ENCODE measurements at regions not wholly inside any gene's neighbourhood (a gene's known extent, or its start where the extent isn't known, plus 50 kb on each side); places are given as distances from the start of the nearest gene placed in this dataset.

- H3K9ac ChIP-seq, result no peak overlapping the region
- no peak overlapping the region for H3K4me3 ChIP-seq
- no peaks in the 10 kb centered on the region for H3K36me3 ChIP-seq
- no peak overlapping the region for H3K4me2 ChIP-seq
- no peaks in the 10 kb centered on the region for H3K4me1 ChIP-seq
- H3K9me3 ChIP-seq (replicated peaks in 1 of 11), result no peaks in the 10 kb centered on the region
- TF ChIP-seq Cebpa-rat (IDR thresholded peaks at IDR 0.05), result no peak
- H3K27ac ChIP-seq, result no peak overlapping the region
- H3K27me3 ChIP-seq, result no peaks in the 10 kb centered on the region
- no peaks in the 10 kb centered on the region for H4K20me1 ChIP-seq
Measured at GRCh38 chr2:116706396-116706795, 1108.1 kb upstream of the DDX18 start.

GRCh38 chr2:116716038-116716437 lies 1098.5 kb upstream of the DDX18 start:
- Histone ChIP-seq H3K4me1 (no peaks in the 10 kb centered on the region), H3K36me3 (no peaks in the 10 kb centered on the region), H3K27me3 (no peaks in the 10 kb centered on the region), H3K4me2 (no peak overlapping the region), H3K9me3 (replicated peaks in 1 of 11) (no peaks in the 10 kb centered on the region), H3K9ac (no peak overlapping the region), H4K20me1 (no peaks in the 10 kb centered on the region), H3K27ac (no peak overlapping the region), H3K4me3 (no peak overlapping the region)
- no peak for TF ChIP-seq Cebpa-rat (IDR thresholded peaks at IDR 0.05)

GRCh38 chr2:116716444-116716843 lies 1098.0 kb upstream of the DDX18 start:
- Histone ChIP-seq H3K4me2 (no peak overlapping the region), H3K36me3 (no peaks in the 10 kb centered on the region), H3K4me3 (no peak overlapping the region), H3K9me3 (replicated peaks in 1 of 11) (no peaks in the 10 kb centered on the region), H3K27me3 (no peaks in the 10 kb centered on the region), H3K9ac (no peak overlapping the region), H3K27ac (no peak overlapping the region), H4K20me1 (no peaks in the 10 kb centered on the region), H3K4me1 (no peaks in the 10 kb centered on the region)
- TF ChIP-seq Cebpa-rat (IDR thresholded peaks at IDR 0.05), result no peak

GRCh38 chr2:116717832-116718231 lies 1096.7 kb upstream of the DDX18 start:
- no peak for TF ChIP-seq Cebpa-rat (IDR thresholded peaks at IDR 0.05)
- H3K9me3 ChIP-seq (replicated peaks in 1 of 11), result no peaks in the 10 kb centered on the region
- H3K36me3 ChIP-seq, result no peaks in the 10 kb centered on the region
- no peaks in the 10 kb centered on the region for H3K27me3 ChIP-seq
- H3K4me2 ChIP-seq, result no peak overlapping the region
- no peaks in the 10 kb centered on the region for H3K4me1 ChIP-seq
- no peaks in the 10 kb centered on the region for H4K20me1 ChIP-seq
- no peak overlapping the region for H3K9ac ChIP-seq
- H3K4me3 ChIP-seq, result no peak overlapping the region
- H3K27ac ChIP-seq, result no peak overlapping the region

GRCh38 chr2:116718451-116718850 lies 1096.0 kb upstream of the DDX18 start:
- Histone ChIP-seq H3K27ac (no peak overlapping the region), H3K9ac (no peak overlapping the region), H3K4me2 (no peak overlapping the region), H4K20me1 (no peaks in the 10 kb centered on the region), H3K4me3 (no peak overlapping the region), H3K9me3 (replicated peaks in 1 of 11) (no peaks in the 10 kb centered on the region), H3K4me1 (no peaks in the 10 kb centered on the region), H3K27me3 (no peaks in the 10 kb centered on the region), H3K36me3 (no peaks in the 10 kb centered on the region)
- TF ChIP-seq Cebpa-rat (IDR thresholded peaks at IDR 0.05), result no peak

- no peak overlapping the region for H3K27ac ChIP-seq
- no peaks in the 10 kb centered on the region for H3K27me3 ChIP-seq
- no peaks in the 10 kb centered on the region for H3K9me3 ChIP-seq (replicated peaks in 1 of 11)
- H4K20me1 ChIP-seq, result no peaks in the 10 kb centered on the region
- H3K4me1 ChIP-seq, result no peaks in the 10 kb centered on the region
- no peak overlapping the region for H3K9ac ChIP-seq
- H3K36me3 ChIP-seq, result no peaks in the 10 kb centered on the region
- no peak overlapping the region for H3K4me3 ChIP-seq
- no peak for TF ChIP-seq Cebpa-rat (IDR thresholded peaks at IDR 0.05)
- no peak overlapping the region for H3K4me2 ChIP-seq
Measured at GRCh38 chr2:116719836-116720235, 1094.7 kb upstream of the DDX18 start.

GRCh38 chr2:116724550-116724949 lies 1089.9 kb upstream of the DDX18 start:
- Histone ChIP-seq H3K27ac (no peak overlapping the region), H4K20me1 (no peaks in the 10 kb centered on the region), H3K4me1 (no peaks in the 10 kb centered on the region), H3K36me3 (no peaks in the 10 kb centered on the region), H3K4me2 (no peak overlapping the region), H3K27me3 (no peaks in the 10 kb centered on the region), H3K4me3 (no peak overlapping the region), H3K9ac (no peak overlapping the region), H3K9me3 (replicated peaks in 1 of 11) (no peaks in the 10 kb centered on the region)
- TF ChIP-seq Cebpa-rat (IDR thresholded peaks at IDR 0.05), result no peak

- no peaks in the 10 kb centered on the region for H3K9me3 ChIP-seq (replicated peaks in 1 of 11)
- H3K9ac ChIP-seq, result no peak overlapping the region
- H4K20me1 ChIP-seq, result no peaks in the 10 kb centered on the region
- no peak overlapping the region for H3K4me3 ChIP-seq
- no peaks in the 10 kb centered on the region for H3K36me3 ChIP-seq
- no peaks in the 10 kb centered on the region for H3K27me3 ChIP-seq
- no peaks in the 10 kb centered on the region for H3K4me1 ChIP-seq
- no peak for TF ChIP-seq Cebpa-rat (IDR thresholded peaks at IDR 0.05)
- H3K4me2 ChIP-seq, result no peak overlapping the region
- no peak overlapping the region for H3K27ac ChIP-seq
Measured at GRCh38 chr2:116732322-116732721, 1082.2 kb upstream of the DDX18 start.

- no peak overlapping the region for H3K27ac ChIP-seq
- H3K4me3 ChIP-seq, result no peak overlapping the region
- no peaks in the 10 kb centered on the region for H4K20me1 ChIP-seq
- H3K9ac ChIP-seq, result no peak overlapping the region
- no peaks in the 10 kb centered on the region for H3K27me3 ChIP-seq
- no peak overlapping the region for H3K4me2 ChIP-seq
- no peaks in the 10 kb centered on the region for H3K4me1 ChIP-seq
- TF ChIP-seq Cebpa-rat (IDR thresholded peaks at IDR 0.05), result no peak
- H3K9me3 ChIP-seq (replicated peaks in 1 of 11), result no peaks in the 10 kb centered on the region
- H3K36me3 ChIP-seq, result no peaks in the 10 kb centered on the region
Measured at GRCh38 chr2:116733699-116734098, 1080.8 kb upstream of the DDX18 start.

GRCh38 chr2:116737951-116738350 lies 1076.5 kb upstream of the DDX18 start:
- TF ChIP-seq Cebpa-rat (IDR thresholded peaks at IDR 0.05), result no peak
- no peaks in the 10 kb centered on the region for H3K27me3 ChIP-seq

GRCh38 chr2:116747103-116747502 lies 1067.4 kb upstream of the DDX18 start:
- H3K27ac ChIP-seq, result no peak overlapping the region
- 0 out of 20 replicates have a peak, but pooled peaks cover 0 to 4% (median 0%) of the 10 kb centered on the region in 10 experiments for H3K4me1 ChIP-seq
- no peaks in the 10 kb centered on the region for H3K9me3 ChIP-seq (replicated peaks in 1 of 11)
- no peak overlapping the region for H3K4me3 ChIP-seq
- no peaks in the 10 kb centered on the region for H3K27me3 ChIP-seq
- no peaks in the 10 kb centered on the region for H4K20me1 ChIP-seq
- no peaks in the 10 kb centered on the region for H3K36me3 ChIP-seq
- no peak overlapping the region for H3K9ac ChIP-seq
- no peak for TF ChIP-seq Cebpa-rat (IDR thresholded peaks at IDR 0.05)
- no peak overlapping the region for H3K4me2 ChIP-seq

More at GRCh38 chr2:116737951-116738350, 1076.5 kb upstream of the DDX18 start:
- Histone ChIP-seq H3K36me3 (no peaks in the 10 kb centered on the region), H3K27ac (no peak overlapping the region), H3K4me2 (no peak overlapping the region), H3K9me3 (replicated peaks in 1 of 11) (no peaks in the 10 kb centered on the region), H3K4me1 (no peaks in the 10 kb centered on the region), H3K4me3 (no peak overlapping the region), H4K20me1 (no peaks in the 10 kb centered on the region), H3K9ac (no peak overlapping the region)

All from BLaER1 treated with 17β-estradiol and CSF1 and Interleukin-3, amounts not matched to agents 10 nM and 100 nM (cell line).